Stomach smooth muscle (tissue), 2 donors: ENCODE measurements at regions not wholly inside any gene's neighbourhood (a gene's known extent, or its start where the extent isn't known, plus 50 kb on each side); places are given as distances from the start of the nearest gene placed in this dataset.

Experiments used
- H3K27ac ChIP-seq: one replicate; pipeline ENCODE4 v1.7.0; 2013; ENCODE audit warnings: mild to moderate bottlenecking, low read length, inconsistent platforms
- H3K27me3 ChIP-seq, 2 donors: one replicate each; pipeline ENCODE4 v1.7.0; 2013; ENCODE audit warnings: low read length in 2 of 2; ENCODE audit not compliant: insufficient read depth in 2 of 2, control insufficient read depth in 1 of 2
- H3K36me3 ChIP-seq, 2 donors: one replicate each; pipeline ENCODE4 v1.7.0; 2013; ENCODE audit warnings: low read length in 2 of 2; ENCODE audit not compliant: control insufficient read depth in 2 of 2, insufficient read depth in 2 of 2
- H3K4me1 ChIP-seq: one replicate; pipeline ENCODE4 v1.7.0; 2013; ENCODE audit warnings: low read length; ENCODE audit not compliant: control insufficient read depth, insufficient read depth
- H3K4me3 ChIP-seq, 2 donors: one replicate each; pipeline ENCODE4 v1.7.0; 2013; ENCODE audit warnings: low read length in 2 of 2
- H3K9ac ChIP-seq, 2 donors: one replicate each; pipeline ENCODE4 v1.7.0; 2013; ENCODE audit warnings: low read length in 2 of 2, mild to moderate bottlenecking in 1 of 2
- H3K9me3 ChIP-seq, 2 donors: one replicate each; pipeline ENCODE4 v1.7.0; 2013; ENCODE audit warnings: low read length in 2 of 2; ENCODE audit not compliant: control insufficient read depth in 2 of 2
- donor health status: healthy.
- donor health status: Pancreatic carcinoma.

- no peaks in the 10 kb centered on the region for H3K27me3 ChIP-seq
- H3K9ac ChIP-seq = no peak overlapping the region
- H3K4me3 ChIP-seq = no peak overlapping the region
- no peaks in the 10 kb centered on the region for H3K36me3 ChIP-seq
- no peaks in the 10 kb centered on the region for H3K9me3 ChIP-seq
- H3K27ac ChIP-seq = no peak overlapping the region
- no peaks in the 10 kb centered on the region for H3K4me1 ChIP-seq
Observed at GRCh38 chr10:84053626-84054025, 85.7 kb upstream of the GHITM start.

- Histone ChIP-seq H3K9me3 (no peaks in the 10 kb centered on the region), H3K27ac (no peak overlapping the region), H3K27me3 (no peaks in the 10 kb centered on the region), H3K4me1 (no peaks in the 10 kb centered on the region), H3K9ac (no peak overlapping the region), H3K36me3 (no peaks in the 10 kb centered on the region), H3K4me3 (no peak overlapping the region)
Observed at GRCh38 chr10:84054743-84055142, 84.6 kb upstream of the GHITM start.

GRCh38 chr10:84059526-84059925 is 79.8 kb upstream of the GHITM start:
- Histone ChIP-seq H3K27me3 (no peaks in the 10 kb centered on the region), H3K4me1 (no peaks in the 10 kb centered on the region), H3K36me3 (no peaks in the 10 kb centered on the region), H3K4me3 (no peak overlapping the region), H3K9ac (no peak overlapping the region), H3K27ac (no peak overlapping the region), H3K9me3 (no peaks in the 10 kb centered on the region)

GRCh38 chr10:84063440-84063839 is 75.9 kb upstream of the GHITM start:
- no peaks in the 10 kb centered on the region for H3K36me3 ChIP-seq
- H3K9me3 ChIP-seq = no peaks in the 10 kb centered on the region
- no peaks in the 10 kb centered on the region for H3K4me1 ChIP-seq
- H3K4me3 ChIP-seq = no peak overlapping the region
- H3K27me3 ChIP-seq = no peaks in the 10 kb centered on the region
- H3K27ac ChIP-seq = no peak overlapping the region
- H3K9ac ChIP-seq = no peak overlapping the region

GRCh38 chr10:84065804-84066601 is 73.3 kb upstream of the GHITM start:
- H3K4me3 ChIP-seq = no peak overlapping the region
- no peak overlapping the region for H3K27ac ChIP-seq

GRCh38 chr10:84074521-84074920 is 64.8 kb upstream of the GHITM start:
- Histone ChIP-seq H3K4me1 (peaks cover 7% of the 10 kb centered on the region), H3K9me3 (no peaks in the 10 kb centered on the region), H3K27ac (no peak overlapping the region), H3K9ac (no peak overlapping the region), H3K27me3 (no peaks in the 10 kb centered on the region), H3K36me3 (no peaks in the 10 kb centered on the region), H3K4me3 (no peak overlapping the region)

More at GRCh38 chr10:84065804-84066601, 73.3 kb upstream of the GHITM start:
- Histone ChIP-seq H3K27me3 (no peaks in the 10 kb centered on the region), H3K4me1 (no peaks in the 10 kb centered on the region), H3K9ac (no peak overlapping the region), H3K36me3 (no peaks in the 10 kb centered on the region), H3K9me3 (no peaks in the 10 kb centered on the region)

- H3K9me3 ChIP-seq = no peaks in the 10 kb centered on the region
- peaks cover 7% of the 10 kb centered on the region for H3K4me1 ChIP-seq
- no peak overlapping the region for H3K4me3 ChIP-seq
- H3K27me3 ChIP-seq = no peaks in the 10 kb centered on the region
- H3K9ac ChIP-seq = no peak overlapping the region
- H3K27ac ChIP-seq = no peak overlapping the region
- H3K36me3 ChIP-seq = no peaks in the 10 kb centered on the region
Observed at GRCh38 chr10:84075226-84076046, 63.9 kb upstream of the GHITM start.

- Histone ChIP-seq H3K27ac (no peak overlapping the region), H3K27me3 (no peaks in the 10 kb centered on the region), H3K4me1 (peaks cover 7% of the 10 kb centered on the region), H3K9ac (no peak overlapping the region), H3K4me3 (no peak overlapping the region), H3K9me3 (no peaks in the 10 kb centered on the region), H3K36me3 (no peaks in the 10 kb centered on the region)
Observed at GRCh38 chr10:84076047-84076388, 63.3 kb upstream of the GHITM start.

GRCh38 chr10:84076540-84077195 is 62.6 kb upstream of the GHITM start:
- Histone ChIP-seq H3K9me3 (no peaks in the 10 kb centered on the region), H3K4me1 (peaks cover 7% of the 10 kb centered on the region), H3K36me3 (no peaks in the 10 kb centered on the region), H3K4me3 (no peak overlapping the region), H3K27me3 (no peaks in the 10 kb centered on the region), H3K9ac (no peak overlapping the region), H3K27ac (no peak overlapping the region)

GRCh38 chr10:84077768-84078167 is 61.5 kb upstream of the GHITM start:
- no peaks in the 10 kb centered on the region for H3K9me3 ChIP-seq
- H3K4me3 ChIP-seq = no peak overlapping the region
- H3K9ac ChIP-seq = no peak overlapping the region
- H3K27me3 ChIP-seq = no peaks in the 10 kb centered on the region
- H3K4me1 ChIP-seq = peaks cover 7% of the 10 kb centered on the region
- no peaks in the 10 kb centered on the region for H3K36me3 ChIP-seq
- H3K27ac ChIP-seq = no peak overlapping the region
